Neural cell (in vitro differentiated cells): ENCODE measurements at regions not wholly inside any gene's neighbourhood (a gene's known extent, or its start where the extent isn't known, plus 50 kb on each side); places are given as distances from the start of the nearest gene placed in this dataset.

Experiments used
- H2AFZ ChIP-seq: fragments of 200-600, 300-800 bp; sonication (generic), shearing (Covaris generic); 2 replicates; pipeline ENCODE4 v1.6.0; 2014; ENCODE audit warnings: low read depth, mild to moderate bottlenecking, antibody characterized with exemption, low read length, moderate library complexity
- H3F3A ChIP-seq: fragments of 200-600 bp; shearing (Covaris generic); 2 replicates; pipeline ENCODE4 v1.6.1; 2016; ENCODE audit warnings: mild to moderate bottlenecking, moderate library complexity, mixed read lengths, antibody characterized with exemption, low read length; ENCODE audit not compliant: insufficient read depth, poor library complexity, severe bottlenecking
- H3K27ac ChIP-seq: fragments of 200-600, 300-800 bp; sonication (generic), shearing (Covaris generic); 2 replicates; pipeline ENCODE4 v1.5.1; 2014; ENCODE audit warnings: mild to moderate bottlenecking, low read length, moderate library complexity
- H3K27me3 ChIP-seq: fragments of 300-800, 200-600 bp; sonication (generic), shearing (Covaris generic); 2 replicates; pipeline ENCODE4 v1.6.0; 2014; ENCODE audit warnings: mild to moderate bottlenecking, low read depth, low read length, moderate library complexity; ENCODE audit not compliant: insufficient read depth
- H3K36me3 ChIP-seq: fragments of 300-800, 200-600 bp; sonication (generic), shearing (Covaris generic); 2 replicates; pipeline ENCODE4 v1.5.1; 2014; ENCODE audit warnings: mild to moderate bottlenecking, antibody characterized with exemption, low read length, moderate library complexity; ENCODE audit not compliant: insufficient read depth
- H3K4me2 ChIP-seq: fragments of 300-800, 200-600 bp; sonication (generic), shearing (Covaris generic); 2 replicates; pipeline ENCODE4 v1.6.0; 2014; ENCODE audit warnings: mild to moderate bottlenecking, low read length
- H3K4me3 ChIP-seq: fragments of 300-800, 200-600 bp; sonication (generic), shearing (Covaris generic); 2 replicates; pipeline ENCODE4 v1.5.1; 2014; ENCODE audit warnings: mild to moderate bottlenecking, low read length, moderate library complexity
- H3K79me2 ChIP-seq: fragments of 200-600 bp; shearing (Covaris generic); replicated peaks from 2 replicates; pipeline ENCODE4 v1.6.0; 2014; ENCODE audit warnings: mild to moderate bottlenecking, low read length, moderate library complexity; ENCODE audit not compliant: insufficient read depth
- H3K9ac ChIP-seq: fragments of 300-800, 200-600 bp; sonication (generic), shearing (Covaris generic); 2 replicates; pipeline ENCODE4 v1.6.1; 2016; ENCODE audit warnings: mild to moderate bottlenecking, low read length, mixed read lengths
- H3K9me2 ChIP-seq: fragments of 200-600 bp; shearing (Covaris generic); 2 replicates; pipeline ENCODE4 v1.6.1; 2016; ENCODE audit warnings: mild to moderate bottlenecking, low read length, mixed read lengths; ENCODE audit not compliant: insufficient read depth
- H3K9me3 ChIP-seq: fragments of 200-600, 300-800 bp; sonication (generic), shearing (Covaris generic); 2 replicates; pipeline ENCODE4 v1.6.1; 2016; ENCODE audit warnings: mild to moderate bottlenecking, mixed run types, low read length, moderate library complexity, mixed read lengths
- H4K20me1 ChIP-seq: fragments of 200-600 bp; shearing (Covaris generic); 2 replicates; pipeline ENCODE4 v1.6.1; 2016; ENCODE audit warnings: mild to moderate bottlenecking, mixed run types; ENCODE audit not compliant: insufficient read depth
- EP300 ChIP-seq: fragments of 450-650 bp; conservative IDR thresholded peaks from 2 replicates; pipeline ENCODE4 v1.6.1; 2014; ENCODE audit warnings: antibody characterized with exemption, mild to moderate bottlenecking, moderate library complexity; ENCODE audit not compliant: poor library complexity, severe bottlenecking
- EZH2 ChIP-seq: fragments of 200-600, 300-800 bp; shearing (Covaris generic), sonication (generic); IDR thresholded peaks from 2 replicates; pipeline ENCODE4 v1.6.1; 2014; ENCODE audit warnings: antibody characterized with exemption, low read length, borderline replicate concordance, mild to moderate bottlenecking; ENCODE audit not compliant: insufficient read depth, poor library complexity, severe bottlenecking
- MXI1 ChIP-seq: fragments of 450-650 bp; conservative IDR thresholded peaks from 2 replicates; pipeline ENCODE4 v1.6.1; 2014; ENCODE audit warnings: antibody characterized with exemption, mild to moderate bottlenecking; ENCODE audit not compliant: poor library complexity, severe bottlenecking
- POLR2AphosphoS5 ChIP-seq: IDR thresholded peaks from 2 replicates; pipeline ENCODE4 v1.6.1; 2012
- RAD21 ChIP-seq: fragments of 450-650 bp; conservative IDR thresholded peaks from 2 replicates; pipeline ENCODE4 v1.6.1; 2014; ENCODE audit warnings: antibody characterized with exemption, mild to moderate bottlenecking, moderate library complexity
- SMC3 ChIP-seq: fragments of 450-650 bp; conservative IDR thresholded peaks from 2 replicates; pipeline ENCODE4 v1.6.1; 2014; ENCODE audit warnings: antibody characterized with exemption, mild to moderate bottlenecking, moderate library complexity; ENCODE audit not compliant: poor library complexity
- TAF1 ChIP-seq: IDR thresholded peaks from 2 replicates; pipeline ENCODE4 v1.6.1; 2012; ENCODE audit warnings: low read depth
- TF ChIP-seq, protein P1 (sequence below): IDR thresholded peaks from 2 replicates; pipeline ENCODE4 v1.6.1; 2012; ENCODE audit warnings: borderline replicate concordance
- TF ChIP-seq, protein P2 (sequence below): fragments of 450-650 bp; IDR thresholded peaks from 2 replicates; pipeline ENCODE4 v1.5.1; 2014; ENCODE audit warnings: antibody characterized with exemption, mild to moderate bottlenecking, moderate library complexity; ENCODE audit not compliant: poor library complexity, severe bottlenecking

DNA sequence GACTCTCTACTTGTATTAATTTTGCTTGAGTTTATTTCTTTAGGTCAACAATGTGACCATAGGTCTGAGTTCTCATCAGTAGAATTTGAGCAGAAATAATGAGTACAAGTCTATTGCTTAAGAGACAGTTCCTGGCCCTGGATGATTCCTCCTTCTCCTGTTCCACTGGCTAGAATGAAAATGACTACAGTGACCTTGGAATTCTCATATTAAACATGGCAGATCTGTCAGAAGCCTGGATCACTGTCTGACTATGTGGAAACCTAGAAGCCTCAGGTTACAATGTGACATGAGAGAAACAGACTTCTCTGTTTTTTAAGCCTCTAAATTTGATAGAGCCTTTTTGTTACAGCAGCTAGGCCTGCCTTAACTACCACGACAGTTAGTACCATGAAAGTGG, 82.9 kb upstream of the MED14 start:
- no peaks in the 10 kb centered on the region for H3K9me2 ChIP-seq
- no peak overlapping the region for H3K4me2 ChIP-seq
- no peak overlapping the region for H3K9ac ChIP-seq
- H3K36me3 ChIP-seq, result no peaks in the 10 kb centered on the region
- no peak overlapping the region for H3K4me3 ChIP-seq
- H2AFZ ChIP-seq, result no peak overlapping the region
- H3K27ac ChIP-seq, result no peak overlapping the region
- no peaks in the 10 kb centered on the region for H3K9me3 ChIP-seq
- H3F3A ChIP-seq, result no peaks in the 10 kb centered on the region
- no peaks in the 10 kb centered on the region for H3K27me3 ChIP-seq
- H3K79me2 ChIP-seq, result no peaks in the 10 kb centered on the region
- TF ChIP-seq MXI1 (no peak), RAD21 (no peak), SMC3 (no peak), EP300 (no peak), TAF1 (no peak), POLR2AphosphoS5 (no peak), EZH2 (no peak)
- TF ChIP-seq, protein P1, sequence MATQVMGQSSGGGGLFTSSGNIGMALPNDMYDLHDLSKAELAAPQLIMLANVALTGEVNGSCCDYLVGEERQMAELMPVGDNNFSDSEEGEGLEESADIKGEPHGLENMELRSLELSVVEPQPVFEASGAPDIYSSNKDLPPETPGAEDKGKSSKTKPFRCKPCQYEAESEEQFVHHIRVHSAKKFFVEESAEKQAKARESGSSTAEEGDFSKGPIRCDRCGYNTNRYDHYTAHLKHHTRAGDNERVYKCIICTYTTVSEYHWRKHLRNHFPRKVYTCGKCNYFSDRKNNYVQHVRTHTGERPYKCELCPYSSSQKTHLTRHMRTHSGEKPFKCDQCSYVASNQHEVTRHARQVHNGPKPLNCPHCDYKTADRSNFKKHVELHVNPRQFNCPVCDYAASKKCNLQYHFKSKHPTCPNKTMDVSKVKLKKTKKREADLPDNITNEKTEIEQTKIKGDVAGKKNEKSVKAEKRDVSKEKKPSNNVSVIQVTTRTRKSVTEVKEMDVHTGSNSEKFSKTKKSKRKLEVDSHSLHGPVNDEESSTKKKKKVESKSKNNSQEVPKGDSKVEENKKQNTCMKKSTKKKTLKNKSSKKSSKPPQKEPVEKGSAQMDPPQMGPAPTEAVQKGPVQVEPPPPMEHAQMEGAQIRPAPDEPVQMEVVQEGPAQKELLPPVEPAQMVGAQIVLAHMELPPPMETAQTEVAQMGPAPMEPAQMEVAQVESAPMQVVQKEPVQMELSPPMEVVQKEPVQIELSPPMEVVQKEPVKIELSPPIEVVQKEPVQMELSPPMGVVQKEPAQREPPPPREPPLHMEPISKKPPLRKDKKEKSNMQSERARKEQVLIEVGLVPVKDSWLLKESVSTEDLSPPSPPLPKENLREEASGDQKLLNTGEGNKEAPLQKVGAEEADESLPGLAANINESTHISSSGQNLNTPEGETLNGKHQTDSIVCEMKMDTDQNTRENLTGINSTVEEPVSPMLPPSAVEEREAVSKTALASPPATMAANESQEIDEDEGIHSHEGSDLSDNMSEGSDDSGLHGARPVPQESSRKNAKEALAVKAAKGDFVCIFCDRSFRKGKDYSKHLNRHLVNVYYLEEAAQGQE, result no peak
- TF ChIP-seq, protein P2, sequence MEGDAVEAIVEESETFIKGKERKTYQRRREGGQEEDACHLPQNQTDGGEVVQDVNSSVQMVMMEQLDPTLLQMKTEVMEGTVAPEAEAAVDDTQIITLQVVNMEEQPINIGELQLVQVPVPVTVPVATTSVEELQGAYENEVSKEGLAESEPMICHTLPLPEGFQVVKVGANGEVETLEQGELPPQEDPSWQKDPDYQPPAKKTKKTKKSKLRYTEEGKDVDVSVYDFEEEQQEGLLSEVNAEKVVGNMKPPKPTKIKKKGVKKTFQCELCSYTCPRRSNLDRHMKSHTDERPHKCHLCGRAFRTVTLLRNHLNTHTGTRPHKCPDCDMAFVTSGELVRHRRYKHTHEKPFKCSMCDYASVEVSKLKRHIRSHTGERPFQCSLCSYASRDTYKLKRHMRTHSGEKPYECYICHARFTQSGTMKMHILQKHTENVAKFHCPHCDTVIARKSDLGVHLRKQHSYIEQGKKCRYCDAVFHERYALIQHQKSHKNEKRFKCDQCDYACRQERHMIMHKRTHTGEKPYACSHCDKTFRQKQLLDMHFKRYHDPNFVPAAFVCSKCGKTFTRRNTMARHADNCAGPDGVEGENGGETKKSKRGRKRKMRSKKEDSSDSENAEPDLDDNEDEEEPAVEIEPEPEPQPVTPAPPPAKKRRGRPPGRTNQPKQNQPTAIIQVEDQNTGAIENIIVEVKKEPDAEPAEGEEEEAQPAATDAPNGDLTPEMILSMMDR, result no peak
- no peaks in the 10 kb centered on the region for H4K20me1 ChIP-seq

DNA sequence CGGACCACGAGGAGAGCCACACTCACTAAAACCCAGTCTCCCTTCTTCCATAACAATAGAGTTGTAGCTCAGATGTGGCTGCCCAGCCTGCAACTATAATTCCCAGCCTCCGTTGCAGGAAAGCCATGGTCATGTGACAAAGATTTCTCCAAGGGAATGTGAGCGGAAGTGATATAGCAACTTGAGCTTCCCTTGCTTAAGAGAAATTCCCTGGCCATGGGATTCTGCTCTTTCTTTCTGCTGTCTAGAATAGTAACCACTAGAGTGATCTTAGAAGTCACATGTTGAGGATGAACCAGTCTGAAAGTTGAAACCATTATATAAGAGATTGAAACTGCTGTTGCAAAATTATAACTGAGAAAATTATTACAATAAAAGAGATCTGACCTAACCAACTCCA, 86.4 kb upstream of the MED14 start:
- Histone ChIP-seq H3K36me3 (no peaks in the 10 kb centered on the region), H3K27me3 (no peaks in the 10 kb centered on the region), H4K20me1 (no peaks in the 10 kb centered on the region), H3K4me2 (no peak overlapping the region), H3K9me3 (no peaks in the 10 kb centered on the region), H3K9me2 (no peaks in the 10 kb centered on the region), H3K9ac (no peak overlapping the region), H3F3A (no peaks in the 10 kb centered on the region), H3K79me2 (no peaks in the 10 kb centered on the region), H2AFZ (no peak overlapping the region), H3K4me3 (no peak overlapping the region), H3K27ac (no peak overlapping the region)
- TF ChIP-seq, protein P2, result no peak
- TF ChIP-seq MXI1, result no peak
- no peak for TF ChIP-seq EP300
- TF ChIP-seq TAF1, result no peak
- TF ChIP-seq POLR2AphosphoS5, result no peak
- TF ChIP-seq RAD21, result no peak
- no peak for TF ChIP-seq SMC3
- TF ChIP-seq, protein P1, result no peak
- TF ChIP-seq EZH2, result no peak
